HepG2 (cell line): ENCODE measurements at regions not wholly inside any gene's neighbourhood (a gene's known extent, or its start where the extent isn't known, plus 50 kb on each side); places are given as distances from the start of the nearest gene placed in this dataset.

ENCODE experiments used
- ATAC-seq: fragments of 200-7000 bp; cut with Tn5 transposase; 3 replicates; pipeline ENCODE4 v1.9.1; 2020; ENCODE audit warnings: mild to moderate bottlenecking, moderate library complexity
- BruUV-seq: library from RNA; stranded (reverse); fragments of 400-500 nt; replicated peaks from 2 replicates; lab custom pipeline; 2021; lab: Mats Ljungman, UMichigan
- CTCF ChIA-PET: fragments of 300-600 bp; formaldehyde crosslinking; extraction: SDS; loops from one replicate; lab custom pipeline; 2021; ENCODE audit warnings: low total read pairs, inconsistent platforms, low intra/inter-chr PET ratio; lab: Yijun Ruan, JAX
- POLR2A ChIA-PET: fragments of 350-600 bp; sonication (Branson Sonifier 250); formaldehyde crosslinking; loops from one replicate; lab custom pipeline; 2020; ENCODE audit warnings: antibody characterized with exemption, inconsistent platforms; lab: Yijun Ruan, JAX
- DNase-seq: peaks from one replicate; pipeline ENCODE4 v3.0.0-alpha.2; 2015; ENCODE audit warnings: low spot score
- FAIRE-seq: peaks from 3 replicates; lab custom pipeline; 2011; peaks lifted over from hg19 to GRCh38; lab: Jason Lieb, UNC
- H2AFZ ChIP-seq: one replicate; pipeline ENCODE4 v1.6.1; 2011; ENCODE audit warnings: low read length, inconsistent platforms
- H3K27ac ChIP-seq: fragments of 300-600 bp; 3 replicates; pipeline ENCODE4 v1.8.0; 2011; ENCODE audit warnings: mixed run types, mild to moderate bottlenecking, mixed read lengths, low read length, inconsistent platforms; ENCODE audit not compliant: insufficient read depth; ENCODE audit errors: extremely low read length
- H3K27me3 ChIP-seq, 2 experiments: fragments of 200-600 bp in 1 of 2; 2 replicates in 1 of 2; 3 replicates in 1 of 2; pipeline versions ENCODE4 v1.6.0 to v1.8.0; 2011; ENCODE audit warnings: low read length in 2 of 2, mild to moderate bottlenecking in 2 of 2, moderate library complexity in 2 of 2, inconsistent platforms in 1 of 2; ENCODE audit not compliant: insufficient read depth in 2 of 2, control insufficient read depth in 1 of 2
- H3K36me3 ChIP-seq, 2 experiments: fragments of 200-600 bp in 1 of 2; replicated peaks in 1 of 2; 2 replicates in 1 of 2; 3 replicates in 1 of 2; pipeline versions ENCODE4 v1.5.1 to v1.8.0; 2011; ENCODE audit warnings: low read length in 2 of 2, inconsistent platforms in 1 of 2; ENCODE audit not compliant: insufficient read depth in 2 of 2, control insufficient read depth in 1 of 2
- H3K4me1 ChIP-seq: 2 replicates; pipeline ENCODE4 v1.5.1; 2012; ENCODE audit warnings: low read length, inconsistent platforms; ENCODE audit not compliant: insufficient read depth
- H3K4me2 ChIP-seq: 2 replicates; pipeline ENCODE4 v1.6.0; 2011; ENCODE audit warnings: low read depth, low read length, inconsistent platforms
- H3K4me3 ChIP-seq, 3 experiments: fragments of 200-600 bp in 1 of 3; sonication (generic), shearing (Covaris generic) in 1 of 3; replicated peaks in 1 of 3; 2 replicates each; pipeline ENCODE4 v1.5.1; 2011 to 2016; ENCODE audit warnings: low read length in 3 of 3, inconsistent platforms in 2 of 3, low read depth in 2 of 3, mild to moderate bottlenecking in 2 of 3, control low read depth in 1 of 3, mixed read lengths in 1 of 3; ENCODE audit not compliant: insufficient read depth in 1 of 3
- H3K79me2 ChIP-seq: one replicate; pipeline ENCODE4 v1.6.1; 2011; ENCODE audit warnings: low read length, inconsistent platforms; ENCODE audit not compliant: insufficient read depth
- H3K9ac ChIP-seq: 2 replicates; pipeline ENCODE4 v1.6.0; 2011; ENCODE audit warnings: mild to moderate bottlenecking, low read depth, low read length, inconsistent platforms; ENCODE audit not compliant: insufficient read depth
- H3K9me3 ChIP-seq: 2 replicates; pipeline ENCODE4 v1.5.1; 2012; ENCODE audit warnings: mild to moderate bottlenecking, low read length
- H4K20me1 ChIP-seq: 2 replicates; pipeline ENCODE4 v1.6.0; 2011; ENCODE audit warnings: inconsistent platforms, mild to moderate bottlenecking, low read length, moderate library complexity; ENCODE audit not compliant: insufficient read depth
- CHD2 ChIP-seq: IDR thresholded peaks from 2 replicates; pipeline ENCODE4 v1.6.1; 2011; ENCODE audit warnings: low read depth, low read length, improper control_type of control experiment
- FOXA1 ChIP-seq, 2 experiments: fragments of 450-650 bp in 1 of 2; sonication (generic) in 1 of 2; formaldehyde crosslinking in 1 of 2; IDR thresholded peaks; 2 replicates each; pipeline versions ENCODE4 v1.4.0 to v1.6.1; 2016 to 2020; ENCODE audit warnings: missing genetic modification reagents in 1 of 2
- KDM3A ChIP-seq: IDR thresholded peaks from 2 replicates; pipeline ENCODE4 v1.6.1; 2018; ENCODE audit warnings: low read depth, missing compliant biosample characterization
- RBAK ChIP-seq: sonication (generic); formaldehyde crosslinking; IDR thresholded peaks from 2 replicates; pipeline ENCODE4 v1.5.1; 2020; ENCODE audit warnings: mild to moderate bottlenecking, missing genetic modification reagents
- SP4 ChIP-seq: sonication (generic); formaldehyde crosslinking; IDR thresholded peaks from 2 replicates; pipeline ENCODE4 v1.8.1; 2023; ENCODE audit warnings: mild to moderate bottlenecking, missing genetic modification reagents
- SRSF9 ChIP-seq: fragments of 200-400 bp; formaldehyde crosslinking; IDR thresholded peaks from 2 replicates; pipeline ENCODE4 v1.6.1; 2018; ENCODE audit warnings: borderline replicate concordance, mild to moderate bottlenecking, low read depth, low read length; ENCODE audit not compliant: insufficient read depth, poor library complexity, severe bottlenecking
- ZC3H13 ChIP-seq: sonication (generic); formaldehyde crosslinking; IDR thresholded peaks from 2 replicates; pipeline ENCODE4 v1.8.1; 2023; ENCODE audit warnings: mild to moderate bottlenecking, missing genetic modification reagents, moderate library complexity
- ZNF24 ChIP-seq: fragments of 450-650 bp; IDR thresholded peaks from 2 replicates; pipeline ENCODE4 v1.6.1; 2017; ENCODE audit warnings: antibody characterized with exemption, mild to moderate bottlenecking
- ZNF253 ChIP-seq: sonication (generic); formaldehyde crosslinking; IDR thresholded peaks from 2 replicates; pipeline ENCODE4 v1.8.0; 2022; ENCODE audit warnings: mild to moderate bottlenecking, missing genetic modification reagents, borderline replicate concordance
- ZNF567 ChIP-seq: sonication (generic); formaldehyde crosslinking; IDR thresholded peaks from 2 replicates; pipeline ENCODE4 v1.8.1; 2023; ENCODE audit warnings: mild to moderate bottlenecking, missing genetic modification reagents, borderline replicate concordance
- ZNF709 ChIP-seq: sonication (generic); formaldehyde crosslinking; IDR thresholded peaks from 2 replicates; pipeline ENCODE4 v1.5.0; 2020; ENCODE audit warnings: mild to moderate bottlenecking, missing genetic modification reagents
- ZNF720 ChIP-seq: sonication (generic); formaldehyde crosslinking; IDR thresholded peaks from 2 replicates; pipeline ENCODE4 v1.4.0; 2020; ENCODE audit warnings: missing genetic modification reagents
- ZNF792 ChIP-seq: IDR thresholded peaks from 2 replicates; pipeline ENCODE4 v1.6.1; 2016
- ZNF891 ChIP-seq: sonication (generic); formaldehyde crosslinking; IDR thresholded peaks from 2 replicates; pipeline ENCODE4 v1.5.0; 2020; ENCODE audit warnings: mild to moderate bottlenecking, missing genetic modification reagents
- WGBS: methylation state at CpG from one replicate; pipeline ENCODE4 v1.1.6; 2017; ENCODE audit warnings: low lambda C conversion rate; 5-methylcytosine and 5-hydroxymethylcytosine counted together
- in situ Hi-C: cut with HindIII; loops from 2 replicates; pipeline ENCODE4 v1.10.0; 2017; ENCODE audit warnings: low pct_unique_long_range_greater_than_20kb; ENCODE audit not compliant: extremely low pct_ligation_motif_present
- intact Hi-C: fragments of 100-400 bp; cut with micrococcal nuclease; formaldehyde crosslinking; loops from one replicate; pipeline ENCODE4 v1.10.0; 2022; ENCODE audit not compliant: unreplicated experiment
- TF ChIP-seq, protein P1 (sequence below): sonication (generic); formaldehyde crosslinking; IDR thresholded peaks from 2 replicates; pipeline ENCODE4 v1.5.0; 2020; ENCODE audit warnings: missing genetic modification reagents

DNA sequence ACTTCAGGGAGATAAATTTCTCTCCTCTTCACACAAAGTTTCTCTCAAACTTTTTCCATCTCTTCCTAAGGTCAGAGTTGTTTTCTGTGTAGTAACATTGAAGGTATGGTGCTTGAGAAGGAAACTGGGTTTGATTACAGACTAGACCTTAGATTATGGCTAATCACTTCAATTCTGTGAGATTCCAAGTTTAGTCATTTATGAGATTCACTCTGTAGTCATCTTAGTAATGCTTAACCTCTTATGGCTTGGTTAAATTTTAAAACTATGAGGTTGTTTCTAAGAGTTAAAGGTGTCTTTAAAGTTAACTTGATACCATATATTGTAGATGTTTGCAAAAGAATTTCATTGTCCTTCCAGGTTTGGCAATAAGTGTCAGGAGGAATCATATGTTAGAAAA is 1092.2 kb downstream of the KCNT2 start:
- no peaks in the 10 kb centered on the region for H3K4me1 ChIP-seq
- no peak for DNase-seq
- H3K4me3 ChIP-seq: no peak overlapping the region
- no peak overlapping the region for H2AFZ ChIP-seq
- no peaks in the 10 kb centered on the region for H4K20me1 ChIP-seq
- no peaks in the 10 kb centered on the region for H3K79me2 ChIP-seq
- no peak for FAIRE-seq
- H3K9me3 ChIP-seq: no peaks in the 10 kb centered on the region
- H3K9ac ChIP-seq: no peak overlapping the region
- H3K27me3 ChIP-seq: no peaks in the 10 kb centered on the region; a peak in 1 of 5 replicates
- ATAC-seq: no peak
- in situ Hi-C loops: no loop called here
- no peak overlapping the region for H3K4me2 ChIP-seq
- CTCF ChIA-PET: no interaction called here
- POLR2A ChIA-PET: no interaction called here
- H3K27ac ChIP-seq: no peak overlapping the region
- TF ChIP-seq ZNF709 (CRISPR knock-in tag) (no peak), SP4 (CRISPR knock-in tag) (no peak), SRSF9 (no peak), ZNF792 (no peak), RBAK (CRISPR knock-in tag) (no peak), ZNF24 (no peak), ZC3H13 (CRISPR knock-in tag) (no peak), KDM3A (CRISPR knock-in tag) (no peak), CHD2 (no peak), ZNF567 (CRISPR knock-in tag) (no peak)
- TF ChIP-seq, all 625 proteins: peak for 0
- intact Hi-C loops: no loop called here
- BruUV-seq: no TSS peak
- H3K36me3 ChIP-seq: no peaks in the 10 kb centered on the region

- H3K27ac ChIP-seq: no peak overlapping the region
- DNase-seq: no peak
- in situ Hi-C loops: no loop called here
- no peaks in the 10 kb centered on the region for H3K79me2 ChIP-seq
- H3K4me2 ChIP-seq: no peak overlapping the region
- no peak overlapping the region for H3K4me3 ChIP-seq
- intact Hi-C loops: no loop called here
- ATAC-seq: no peak
- H3K9me3 ChIP-seq: no peaks in the 10 kb centered on the region
- 6% methylated on average over 1 of the region's 1 CpG for WGBS
- H3K27me3 ChIP-seq: no peaks in the 10 kb centered on the region; a peak in 1 of 5 replicates
- CTCF ChIA-PET: no interaction called here
- H3K4me1 ChIP-seq: no peaks in the 10 kb centered on the region
- H4K20me1 ChIP-seq: no peaks in the 10 kb centered on the region
- H3K9ac ChIP-seq: no peak overlapping the region
- no peak overlapping the region for H2AFZ ChIP-seq
- no peak for FAIRE-seq
- POLR2A ChIA-PET: no interaction called here
- H3K36me3 ChIP-seq: no peaks in the 10 kb centered on the region
- BruUV-seq: no TSS peak
- TF ChIP-seq ZNF720 (CRISPR knock-in tag) (no peak), FOXA1 (IDR thresholded peaks at IDR 0.05) (no peak), FOXA1 (CRISPR knock-in tag; IDR thresholded peaks at IDR 0.05) (no peak), ZNF253 (CRISPR knock-in tag) (no peak), ZNF891 (CRISPR knock-in tag) (no peak)
- TF ChIP-seq, protein P1, sequence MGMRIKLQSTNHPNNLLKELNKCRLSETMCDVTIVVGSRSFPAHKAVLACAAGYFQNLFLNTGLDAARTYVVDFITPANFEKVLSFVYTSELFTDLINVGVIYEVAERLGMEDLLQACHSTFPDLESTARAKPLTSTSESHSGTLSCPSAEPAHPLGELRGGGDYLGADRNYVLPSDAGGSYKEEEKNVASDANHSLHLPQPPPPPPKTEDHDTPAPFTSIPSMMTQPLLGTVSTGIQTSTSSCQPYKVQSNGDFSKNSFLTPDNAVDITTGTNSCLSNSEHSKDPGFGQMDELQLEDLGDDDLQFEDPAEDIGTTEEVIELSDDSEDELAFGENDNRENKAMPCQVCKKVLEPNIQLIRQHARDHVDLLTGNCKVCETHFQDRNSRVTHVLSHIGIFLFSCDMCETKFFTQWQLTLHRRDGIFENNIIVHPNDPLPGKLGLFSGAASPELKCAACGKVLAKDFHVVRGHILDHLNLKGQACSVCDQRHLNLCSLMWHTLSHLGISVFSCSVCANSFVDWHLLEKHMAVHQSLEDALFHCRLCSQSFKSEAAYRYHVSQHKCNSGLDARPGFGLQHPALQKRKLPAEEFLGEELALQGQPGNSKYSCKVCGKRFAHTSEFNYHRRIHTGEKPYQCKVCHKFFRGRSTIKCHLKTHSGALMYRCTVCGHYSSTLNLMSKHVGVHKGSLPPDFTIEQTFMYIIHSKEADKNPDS (CRISPR knock-in tag): no peak
These were observed 1096.7 kb downstream of the KCNT2 start for GRCh38 chr1:195511501-195511900.
